ENCODE measurements at regions not wholly inside any gene's neighbourhood (a gene's known extent, or its start where the extent isn't known, plus 50 kb on each side); places are given as distances from the start of the nearest gene placed in this dataset.

DNA sequence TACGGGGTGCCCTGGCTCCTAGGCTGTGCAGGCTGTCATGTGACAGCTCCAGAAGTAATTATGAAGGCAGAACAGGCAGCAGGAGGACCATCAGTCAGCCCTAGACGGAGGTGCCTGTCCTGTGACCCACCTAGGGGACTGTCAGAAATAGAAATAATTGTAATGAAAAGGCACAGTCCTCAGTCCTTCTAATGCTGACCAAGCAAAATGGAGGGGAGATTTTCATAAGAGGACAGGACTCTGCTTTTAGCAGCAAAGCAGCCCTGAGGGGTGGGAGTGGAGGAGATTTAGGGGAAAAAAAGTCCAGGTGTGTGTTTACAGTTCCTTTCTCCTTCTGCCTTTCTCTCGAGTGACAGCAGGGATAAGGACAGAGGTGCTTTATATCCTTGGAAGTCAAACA is 108.3 kb upstream of the KIRREL3 start:
- TF ChIP-seq, protein P1, sequence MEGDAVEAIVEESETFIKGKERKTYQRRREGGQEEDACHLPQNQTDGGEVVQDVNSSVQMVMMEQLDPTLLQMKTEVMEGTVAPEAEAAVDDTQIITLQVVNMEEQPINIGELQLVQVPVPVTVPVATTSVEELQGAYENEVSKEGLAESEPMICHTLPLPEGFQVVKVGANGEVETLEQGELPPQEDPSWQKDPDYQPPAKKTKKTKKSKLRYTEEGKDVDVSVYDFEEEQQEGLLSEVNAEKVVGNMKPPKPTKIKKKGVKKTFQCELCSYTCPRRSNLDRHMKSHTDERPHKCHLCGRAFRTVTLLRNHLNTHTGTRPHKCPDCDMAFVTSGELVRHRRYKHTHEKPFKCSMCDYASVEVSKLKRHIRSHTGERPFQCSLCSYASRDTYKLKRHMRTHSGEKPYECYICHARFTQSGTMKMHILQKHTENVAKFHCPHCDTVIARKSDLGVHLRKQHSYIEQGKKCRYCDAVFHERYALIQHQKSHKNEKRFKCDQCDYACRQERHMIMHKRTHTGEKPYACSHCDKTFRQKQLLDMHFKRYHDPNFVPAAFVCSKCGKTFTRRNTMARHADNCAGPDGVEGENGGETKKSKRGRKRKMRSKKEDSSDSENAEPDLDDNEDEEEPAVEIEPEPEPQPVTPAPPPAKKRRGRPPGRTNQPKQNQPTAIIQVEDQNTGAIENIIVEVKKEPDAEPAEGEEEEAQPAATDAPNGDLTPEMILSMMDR (IDR thresholded peaks at IDR 0.05): no peak
- no peak for DNase-seq (ENCODE audit: low spot score)
- Histone ChIP-seq H3K36me3 (no peaks in the 10 kb centered on the region), H3K9me3 (no peaks in the 10 kb centered on the region), H3K4me3 (no peak overlapping the region), H3K4me1 (no peaks in the 10 kb centered on the region), H3K27ac (no peak overlapping the region), H3K27me3 (no peaks in the 10 kb centered on the region)

DNA sequence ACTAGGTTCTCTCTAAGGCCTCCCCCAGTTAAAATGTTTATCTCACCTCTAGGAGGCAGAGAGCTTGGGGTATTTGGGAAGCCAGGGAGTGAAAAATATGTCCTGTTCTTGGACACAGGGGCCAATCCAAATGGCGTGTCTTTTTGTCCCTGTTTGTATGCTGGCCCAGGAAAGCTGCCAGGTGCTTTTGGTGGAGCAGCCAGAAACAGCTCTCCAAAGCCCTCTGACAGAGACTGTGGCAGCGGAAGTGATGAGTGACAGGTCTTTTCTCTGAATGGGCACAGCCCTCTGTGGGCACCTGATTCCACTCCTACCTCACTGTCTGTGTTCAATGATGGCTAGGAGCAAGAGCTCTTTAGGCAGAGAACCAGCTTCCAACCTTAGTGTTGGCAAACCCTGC is 106.4 kb upstream of the KIRREL3 start:
- DNase-seq (ENCODE audit: low spot score): no peak
- Histone ChIP-seq H3K4me3 (no peak overlapping the region), H3K27ac (no peak overlapping the region), H3K36me3 (no peaks in the 10 kb centered on the region), H3K9me3 (no peaks in the 10 kb centered on the region), H3K27me3 (no peaks in the 10 kb centered on the region), H3K4me1 (no peaks in the 10 kb centered on the region)
- TF ChIP-seq, protein P1 (IDR thresholded peaks at IDR 0.05): no peak

DNA sequence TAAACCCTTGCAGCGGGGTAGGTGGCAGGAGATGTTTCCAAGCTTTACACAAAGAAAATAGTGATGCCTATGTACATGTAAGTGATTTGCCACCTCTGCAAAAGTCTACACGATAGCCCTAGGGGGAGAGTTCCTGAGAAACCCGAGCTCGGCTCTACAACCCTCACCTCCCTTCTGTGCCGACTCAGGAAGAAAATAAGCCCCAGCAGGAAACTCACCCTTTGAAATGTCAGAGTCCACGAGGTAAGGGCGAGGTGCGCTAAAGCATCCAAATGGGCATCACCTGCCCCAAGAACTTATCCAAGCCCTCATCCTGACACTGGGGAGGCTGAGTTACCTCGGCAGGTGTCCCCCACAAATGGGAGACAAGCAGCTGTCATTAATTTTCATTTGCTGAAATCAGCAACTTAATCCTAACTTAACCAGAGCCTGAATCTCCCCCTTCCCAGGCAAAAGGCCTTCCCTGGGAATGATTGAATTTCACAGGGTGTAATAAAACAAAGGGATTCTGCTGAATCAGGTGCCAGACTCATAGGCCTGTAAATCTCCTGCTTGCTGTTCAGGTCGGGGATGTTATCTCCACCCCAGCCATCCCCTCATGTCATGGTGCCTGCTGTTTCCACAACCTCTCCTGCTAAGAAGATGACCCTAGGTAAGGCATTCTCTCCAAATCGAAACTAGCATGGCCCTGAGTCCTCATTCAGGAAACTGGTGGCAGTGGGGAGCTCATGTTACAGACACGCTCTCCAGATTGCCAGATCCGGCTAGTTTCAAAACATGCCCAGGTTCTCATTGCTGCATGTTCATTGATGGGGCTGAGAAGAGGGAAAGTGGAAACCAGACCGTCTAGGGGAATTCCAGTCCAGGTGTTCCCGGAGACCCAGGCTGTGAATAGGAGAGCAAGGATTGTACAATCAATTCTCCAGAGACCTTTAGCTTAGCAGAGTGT is 105.3 kb upstream of the KIRREL3 start:
- no peak overlapping the region for H3K4me3 ChIP-seq
- H3K27me3 ChIP-seq: no peaks in the 10 kb centered on the region
- DNase-seq (ENCODE audit: low spot score): no peak
- no peaks in the 10 kb centered on the region for H3K36me3 ChIP-seq
- no peaks in the 10 kb centered on the region for H3K9me3 ChIP-seq
- TF ChIP-seq, protein P1 (IDR thresholded peaks at IDR 0.05): no peak
- H3K4me1 ChIP-seq: no peaks in the 10 kb centered on the region
- H3K27ac ChIP-seq: no peak overlapping the region

DNA sequence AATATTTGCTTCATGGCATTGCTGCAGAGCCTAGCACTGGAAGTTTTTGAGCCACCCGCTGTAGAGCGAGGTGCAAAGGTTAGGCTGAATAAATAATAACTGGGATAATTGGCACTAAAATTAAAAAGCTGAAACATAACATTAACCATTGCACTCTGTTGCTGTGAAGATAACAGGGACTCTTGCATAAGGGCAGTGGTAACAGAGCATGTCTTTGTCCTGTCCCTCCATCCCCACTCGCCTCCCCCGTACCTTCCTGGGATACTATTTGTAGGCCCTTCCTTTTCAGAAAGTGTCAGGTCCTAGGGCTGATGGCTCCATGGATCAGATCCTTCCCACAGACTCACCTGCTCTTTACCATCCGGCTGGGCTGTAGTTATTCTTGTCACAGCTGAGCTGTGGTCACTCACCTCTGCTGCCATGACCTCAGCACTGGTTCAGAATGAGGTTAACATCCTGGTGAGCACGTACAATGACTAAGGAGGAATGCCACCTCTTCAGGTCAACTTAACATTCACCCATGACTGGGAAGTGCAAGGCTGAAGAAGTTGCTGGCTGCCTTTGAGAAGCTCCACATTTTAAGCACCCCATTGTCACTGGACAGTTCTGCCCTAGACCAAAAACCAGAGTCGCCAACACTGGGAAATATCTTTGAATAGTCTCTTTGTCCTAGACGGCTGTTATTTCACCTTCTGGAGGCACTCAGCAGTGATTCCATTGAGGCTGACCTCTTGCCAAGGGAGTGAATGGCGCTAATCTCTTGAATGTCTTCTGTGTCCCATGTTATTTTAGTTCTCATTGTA is 103.2 kb upstream of the KIRREL3 start:
- H3K4me1 ChIP-seq: no peaks in the 10 kb centered on the region
- no peaks in the 10 kb centered on the region for H3K27me3 ChIP-seq
- no peak overlapping the region for H3K4me3 ChIP-seq
- H3K9me3 ChIP-seq: no peaks in the 10 kb centered on the region
- no peak overlapping the region for H3K27ac ChIP-seq
- no peak for DNase-seq (ENCODE audit: low spot score)
- no peaks in the 10 kb centered on the region for H3K36me3 ChIP-seq
- TF ChIP-seq, protein P1 (IDR thresholded peaks at IDR 0.05): no peak

DNA sequence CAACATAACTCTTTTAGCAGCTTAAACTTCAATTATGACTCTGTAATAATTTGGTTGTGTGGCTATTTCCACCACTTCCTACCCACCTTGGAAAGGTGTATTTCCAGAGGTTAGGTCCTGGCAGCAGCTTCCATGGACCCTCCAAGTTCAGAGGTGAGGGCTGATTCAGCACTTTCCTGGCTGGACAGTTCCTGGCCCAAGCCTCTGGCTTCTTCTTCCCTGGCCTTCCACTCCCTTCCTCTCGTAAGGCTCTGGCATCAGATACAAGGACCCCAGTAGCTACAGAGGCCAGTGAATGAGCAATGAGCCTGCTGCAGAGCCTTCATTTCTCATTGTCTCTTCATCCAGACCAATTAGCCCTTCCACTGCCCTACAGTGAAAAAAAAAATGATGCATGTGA is 98.1 kb upstream of the KIRREL3 start:
- Histone ChIP-seq H3K9me3 (no peaks in the 10 kb centered on the region), H3K27ac (no peak overlapping the region), H3K36me3 (no peaks in the 10 kb centered on the region), H3K4me3 (no peak overlapping the region), H3K27me3 (no peaks in the 10 kb centered on the region), H3K4me1 (no peaks in the 10 kb centered on the region)
- TF ChIP-seq, protein P1 (IDR thresholded peaks at IDR 0.05): no peak
- no peak for DNase-seq (ENCODE audit: low spot score)

All from right atrium auricular region (tissue), 2 donors.